GM12878 (cell line): ENCODE measurements at regions not wholly inside any gene's neighbourhood (a gene's known extent, or its start where the extent isn't known, plus 50 kb on each side); places are given as distances from the start of the nearest gene placed in this dataset.
"Not testable (repeated sequence)": the region's sequence is repeated elsewhere in the genome, so short reads cannot be mapped to it uniquely, and the experiment has no call there.

Experiments
- NR2F1 ChIP-seq: fragments of 450-650 bp; conservative IDR thresholded peaks from 2 replicates; pipeline ENCODE4 v1.6.1; 2017; ENCODE audit warnings: mild to moderate bottlenecking
- RAD21 ChIP-seq: IDR thresholded peaks from 2 replicates; pipeline ENCODE4 v1.6.1; 2011; ENCODE audit warnings: mild to moderate bottlenecking, low read depth, low read length, moderate library complexity; ENCODE audit not compliant: insufficient read depth

GRCh38 chr2:61593648-61594047 is 55.5 kb upstream of the XPO1 start:
- TF ChIP-seq RAD21, NR2F1: not testable (repeated sequence)
